ENCODE measurements at regions not wholly inside any gene's neighbourhood (a gene's known extent, or its start where the extent isn't known, plus 50 kb on each side); places are given as distances from the start of the nearest gene placed in this dataset.
"Not testable (repeated sequence)": the region's sequence is repeated elsewhere in the genome, so short reads cannot be mapped to it uniquely, and the experiment has no call there.

GRCh38 chr3:165502707-165503106 is 306.5 kb upstream of the SLITRK3 start:
- H3K27ac ChIP-seq: no peak overlapping the region
- H3K36me3 ChIP-seq: no peaks in the 10 kb centered on the region
- H3K4me3 ChIP-seq: no peak overlapping the region
- H3K9me3 ChIP-seq: no peaks in the 10 kb centered on the region
- H3K4me1 ChIP-seq: peaks cover 0 to 13% (median 0%) of the 10 kb centered on the region in 3 donors
- H3K27me3 ChIP-seq: no peaks in the 10 kb centered on the region
- TF ChIP-seq POLR2AphosphoS5 (IDR thresholded peaks at IDR 0.05) (no peak), EP300 (IDR thresholded peaks at IDR 0.05) (no peak), CTCF (IDR thresholded peaks at IDR 0.05) (no peak), POLR2A (IDR thresholded peaks at IDR 0.05) (no peak)
- WGBS, 2 donors (ENCODE audit: low coverage in 1 of 2): 41 to 47% methylated on average over 3 of the region's 3 CpGs
- no peak for ATAC-seq

GRCh38 chr3:165498742-165499141 is 302.6 kb upstream of the SLITRK3 start:
- WGBS, 2 donors (ENCODE audit: low coverage in 1 of 2): 80 to 83% methylated on average over 1 to 4 of the region's 4 CpGs
- not testable (repeated sequence) for H3K4me3 ChIP-seq, ATAC-seq

GRCh38 chr3:165491487-165491886 is 295.3 kb upstream of the SLITRK3 start:
- WGBS, 2 donors (ENCODE audit: low coverage in 1 of 2): 38 to 47% methylated on average over 4 of the region's 4 CpGs
- peak; percentile 68 for ATAC-seq
- Histone ChIP-seq H3K36me3 (no peaks in the 10 kb centered on the region), H3K9me3 (no peaks in the 10 kb centered on the region), H3K4me1 (peaks cover 0 to 5% (median 0%) of the 10 kb centered on the region in 3 donors), H3K27me3 (no peaks in the 10 kb centered on the region), H3K27ac (no peak overlapping the region), H3K4me3 (no peak overlapping the region)
- no peak for TF ChIP-seq CTCF (IDR thresholded peaks at IDR 0.05)
- no peak for TF ChIP-seq EP300 (IDR thresholded peaks at IDR 0.05)
- no peak for TF ChIP-seq POLR2AphosphoS5 (IDR thresholded peaks at IDR 0.05)
- TF ChIP-seq POLR2A (IDR thresholded peaks at IDR 0.05): no peak

More at GRCh38 chr3:165498742-165499141, 302.6 kb upstream of the SLITRK3 start:
- H3K9me3 ChIP-seq, H3K36me3 ChIP-seq, H3K27ac ChIP-seq, H3K27me3 ChIP-seq: not testable (repeated sequence)
- peaks cover 0 to 13% (median 0%) of the 10 kb centered on the region in 3 donors for H3K4me1 ChIP-seq

- no peak for ATAC-seq
- H3K4me1 ChIP-seq: no peaks in the 10 kb centered on the region
- H3K9me3 ChIP-seq: peaks cover 0 to 14% (median 2%) of the 10 kb centered on the region in 3 donors
- H3K27ac ChIP-seq: no peak overlapping the region
- H3K36me3 ChIP-seq: peaks cover 0 to 5% of the 10 kb centered on the region in 2 donors
- H3K27me3 ChIP-seq: no peaks in the 10 kb centered on the region
- no peak overlapping the region for H3K4me3 ChIP-seq
- TF ChIP-seq EP300 (IDR thresholded peaks at IDR 0.05) (no peak), CTCF (IDR thresholded peaks at IDR 0.05) (no peak), POLR2AphosphoS5 (IDR thresholded peaks at IDR 0.05) (no peak), POLR2A (IDR thresholded peaks at IDR 0.05) (no peak)
- 92% methylated on average over 2 of the region's 4 CpGs; no CpG with 5 or more reads in 1 of the 2 donors for WGBS, 2 donors (ENCODE audit: low coverage in 1 of 2)
These were observed 280.3 kb upstream of the SLITRK3 start for GRCh38 chr3:165476399-165477060.

GRCh38 chr3:165466856-165467255 is 270.7 kb upstream of the SLITRK3 start:
- H3K4me1 ChIP-seq: peaks cover 0 to 45% (median 10%) of the 10 kb centered on the region in 3 donors
- peaks cover 0 to 14% (median 0%) of the 10 kb centered on the region in 3 donors for H3K9me3 ChIP-seq
- TF ChIP-seq EP300 (IDR thresholded peaks at IDR 0.05) (no peak), POLR2AphosphoS5 (IDR thresholded peaks at IDR 0.05) (no peak), CTCF (IDR thresholded peaks at IDR 0.05) (no peak), POLR2A (IDR thresholded peaks at IDR 0.05) (no peak)
- H3K27ac ChIP-seq: peak overlapping the region in 1 of 4 donors; percentile 41
- H3K27me3 ChIP-seq: no peaks in the 10 kb centered on the region
- no peaks in the 10 kb centered on the region for H3K36me3 ChIP-seq
- 37 to 59% methylated on average over 4 of the region's 4 CpGs for WGBS, 2 donors (ENCODE audit: low coverage in 1 of 2)
- ATAC-seq: no peak
- H3K4me3 ChIP-seq: no peak overlapping the region

Data from gastroesophageal sphincter (tissue), 4 donors.